ENCODE measurements at regions not wholly inside any gene's neighbourhood (a gene's known extent, or its start where the extent isn't known, plus 50 kb on each side); places are given as distances from the start of the nearest gene placed in this dataset.

DNA sequence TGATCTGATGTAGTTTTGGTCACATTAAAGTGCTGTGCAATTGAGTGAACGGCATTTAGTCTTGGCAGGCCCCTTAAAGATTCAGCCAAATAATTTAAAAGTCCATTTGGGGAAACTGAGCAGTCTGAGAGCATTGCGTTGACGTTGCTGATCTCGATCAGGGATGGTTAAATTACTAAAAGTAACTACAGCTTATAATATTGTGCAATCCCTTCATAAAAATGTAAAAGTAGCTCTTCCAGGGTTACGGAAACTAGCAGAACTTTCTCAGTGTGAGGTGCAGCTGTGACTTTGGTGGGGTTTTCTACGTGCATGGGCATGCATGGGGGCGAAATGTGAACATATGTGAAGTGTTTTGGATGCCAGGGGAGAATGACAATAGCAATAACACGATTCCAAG is 184.5 kb upstream of the RNF32 start:
- H3K4me1 Mint-ChIP-seq (ENCODE audit: insufficient read depth, unreplicated experiment) = peaks cover 5% of the 10 kb centered on the region
- ChIA-PET POLR2A (no interaction called here), CTCF (interaction anchor here (0.5 to 0.6 kb wide), 3 partner anchors 23 to 1322 kb away, joined by 3 to 5 read pairs (median 3); no protein-coding TSS in a partner anchor)
- BruUV-seq (replicated peaks) = no TSS peak
- H3K36me3 Mint-ChIP-seq (ENCODE audit: insufficient read depth, unreplicated experiment) = no peaks in the 10 kb centered on the region
- intact Hi-C loops (cut with micrococcal nuclease) = no loop called here
- no peak overlapping the region for H3K4me3 Mint-ChIP-seq (ENCODE audit: unreplicated experiment)
- H3K27me3 Mint-ChIP-seq (ENCODE audit: insufficient read depth, unreplicated experiment) = peaks cover 51% of the 10 kb centered on the region
- H3K9me3 Mint-ChIP-seq (ENCODE audit: unreplicated experiment) = no peaks in the 10 kb centered on the region
- H3K27ac Mint-ChIP-seq (ENCODE audit: low read depth, unreplicated experiment) = no peak overlapping the region
- no peak for TF ChIP-seq CTCF (IDR thresholded peaks at IDR 0.05; ENCODE audit: unreplicated experiment)
- no peak for DNase-seq (ENCODE audit: unreplicated experiment)

GRCh38 chr7:156450473-156450872 is 190.1 kb upstream of the RNF32 start:
- ChIA-PET CTCF (no interaction called here), POLR2A (no interaction called here)
- Mint-ChIP-seq H3K9me3 (ENCODE audit: unreplicated experiment) (no peaks in the 10 kb centered on the region), H3K4me1 (ENCODE audit: insufficient read depth, unreplicated experiment) (peaks cover 5% of the 10 kb centered on the region), H3K4me3 (ENCODE audit: unreplicated experiment) (no peak overlapping the region), H3K27ac (ENCODE audit: low read depth, unreplicated experiment) (no peak overlapping the region), H3K36me3 (ENCODE audit: insufficient read depth, unreplicated experiment) (no peaks in the 10 kb centered on the region), H3K27me3 (ENCODE audit: insufficient read depth, unreplicated experiment) (peaks cover 3% of the 10 kb centered on the region)
- DNase-seq (ENCODE audit: unreplicated experiment) = no peak
- no TSS peak for BruUV-seq (replicated peaks)
- intact Hi-C loops (cut with micrococcal nuclease) = no loop called here
- no peak for TF ChIP-seq CTCF (IDR thresholded peaks at IDR 0.05; ENCODE audit: unreplicated experiment)

GRCh38 chr7:156448918-156449317 is 191.7 kb upstream of the RNF32 start:
- peaks cover 2% of the 10 kb centered on the region for H3K27me3 Mint-ChIP-seq (ENCODE audit: insufficient read depth, unreplicated experiment)
- no peak overlapping the region for H3K27ac Mint-ChIP-seq (ENCODE audit: low read depth, unreplicated experiment)
- H3K9me3 Mint-ChIP-seq (ENCODE audit: unreplicated experiment) = no peaks in the 10 kb centered on the region
- DNase-seq (ENCODE audit: unreplicated experiment) = no peak
- ChIA-PET CTCF (no interaction called here), POLR2A (no interaction called here)
- no peak for TF ChIP-seq CTCF (IDR thresholded peaks at IDR 0.05; ENCODE audit: unreplicated experiment)
- BruUV-seq (replicated peaks) = no TSS peak
- no peak overlapping the region for H3K4me3 Mint-ChIP-seq (ENCODE audit: unreplicated experiment)
- H3K4me1 Mint-ChIP-seq (ENCODE audit: insufficient read depth, unreplicated experiment) = peaks cover 3% of the 10 kb centered on the region
- intact Hi-C loops (cut with micrococcal nuclease) = no loop called here
- H3K36me3 Mint-ChIP-seq (ENCODE audit: insufficient read depth, unreplicated experiment) = no peaks in the 10 kb centered on the region

GRCh38 chr7:156446990-156447389 is 193.6 kb upstream of the RNF32 start:
- Mint-ChIP-seq H3K9me3 (ENCODE audit: unreplicated experiment) (no peaks in the 10 kb centered on the region), H3K36me3 (ENCODE audit: insufficient read depth, unreplicated experiment) (no peaks in the 10 kb centered on the region), H3K4me3 (ENCODE audit: unreplicated experiment) (no peak overlapping the region), H3K27ac (ENCODE audit: low read depth, unreplicated experiment) (no peak overlapping the region), H3K27me3 (ENCODE audit: insufficient read depth, unreplicated experiment) (peaks cover 22% of the 10 kb centered on the region), H3K4me1 (ENCODE audit: insufficient read depth, unreplicated experiment) (no peaks in the 10 kb centered on the region)
- CTCF ChIA-PET = no interaction called here
- intact Hi-C loops (cut with micrococcal nuclease) = no loop called here
- no peak for TF ChIP-seq CTCF (IDR thresholded peaks at IDR 0.05; ENCODE audit: unreplicated experiment)
- DNase-seq (ENCODE audit: unreplicated experiment) = no peak
- POLR2A ChIA-PET = no interaction called here
- no TSS peak for BruUV-seq (replicated peaks)

Data from MCF 10A (cell line).